ENCODE measurements at regions not wholly inside any gene's neighbourhood (a gene's known extent, or its start where the extent isn't known, plus 50 kb on each side); places are given as distances from the start of the nearest gene placed in this dataset.

DNA sequence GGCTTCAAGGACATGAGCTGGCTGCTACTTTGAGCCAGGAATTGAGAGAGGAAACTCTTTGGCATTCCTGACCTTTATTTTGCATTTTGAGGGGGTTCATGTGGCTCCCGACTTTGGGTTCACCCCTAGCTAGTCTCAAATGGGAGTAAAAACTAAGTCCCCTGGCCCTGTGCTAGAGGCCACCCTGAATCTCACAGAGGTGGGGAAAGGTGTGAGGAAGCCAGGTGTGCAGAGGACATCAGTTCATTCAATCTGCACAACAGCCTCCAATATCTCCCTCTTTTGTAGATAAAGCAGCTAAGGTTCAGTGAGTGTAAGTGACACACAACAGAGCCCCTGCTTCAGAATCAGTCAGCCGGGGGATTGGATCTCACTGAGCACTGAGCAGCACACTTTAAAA lies 325.7 kb downstream of the DCDC2C start:
- ChIA-PET RAD21 (ENCODE audit: unreplicated experiment) (no interaction called here), CTCF (no interaction called here), SMC1A (ENCODE audit: uncharacterized antibody, unreplicated experiment) (no interaction called here), POLR2A (no interaction called here)
- intact Hi-C loops (cut with micrococcal nuclease; ENCODE audit: unreplicated experiment), result no loop called here
- H3K27me3 ChIP-seq (replicated peaks in 1 of 2; ENCODE audit: control insufficient read depth in 2 of 2, insufficient read depth in 2 of 2, low read length in 1 of 2), result no peaks in the 10 kb centered on the region
- TF ChIP-seq NBN (IDR thresholded peaks at IDR 0.05), result no peak
- TF ChIP-seq STAT1 (conservative IDR thresholded peaks at IDR 0.05), result no peak
- no peak for TF ChIP-seq STAT3 (IDR thresholded peaks at IDR 0.05; ENCODE audit: low read depth, low read length)
- TF ChIP-seq, protein P1, sequence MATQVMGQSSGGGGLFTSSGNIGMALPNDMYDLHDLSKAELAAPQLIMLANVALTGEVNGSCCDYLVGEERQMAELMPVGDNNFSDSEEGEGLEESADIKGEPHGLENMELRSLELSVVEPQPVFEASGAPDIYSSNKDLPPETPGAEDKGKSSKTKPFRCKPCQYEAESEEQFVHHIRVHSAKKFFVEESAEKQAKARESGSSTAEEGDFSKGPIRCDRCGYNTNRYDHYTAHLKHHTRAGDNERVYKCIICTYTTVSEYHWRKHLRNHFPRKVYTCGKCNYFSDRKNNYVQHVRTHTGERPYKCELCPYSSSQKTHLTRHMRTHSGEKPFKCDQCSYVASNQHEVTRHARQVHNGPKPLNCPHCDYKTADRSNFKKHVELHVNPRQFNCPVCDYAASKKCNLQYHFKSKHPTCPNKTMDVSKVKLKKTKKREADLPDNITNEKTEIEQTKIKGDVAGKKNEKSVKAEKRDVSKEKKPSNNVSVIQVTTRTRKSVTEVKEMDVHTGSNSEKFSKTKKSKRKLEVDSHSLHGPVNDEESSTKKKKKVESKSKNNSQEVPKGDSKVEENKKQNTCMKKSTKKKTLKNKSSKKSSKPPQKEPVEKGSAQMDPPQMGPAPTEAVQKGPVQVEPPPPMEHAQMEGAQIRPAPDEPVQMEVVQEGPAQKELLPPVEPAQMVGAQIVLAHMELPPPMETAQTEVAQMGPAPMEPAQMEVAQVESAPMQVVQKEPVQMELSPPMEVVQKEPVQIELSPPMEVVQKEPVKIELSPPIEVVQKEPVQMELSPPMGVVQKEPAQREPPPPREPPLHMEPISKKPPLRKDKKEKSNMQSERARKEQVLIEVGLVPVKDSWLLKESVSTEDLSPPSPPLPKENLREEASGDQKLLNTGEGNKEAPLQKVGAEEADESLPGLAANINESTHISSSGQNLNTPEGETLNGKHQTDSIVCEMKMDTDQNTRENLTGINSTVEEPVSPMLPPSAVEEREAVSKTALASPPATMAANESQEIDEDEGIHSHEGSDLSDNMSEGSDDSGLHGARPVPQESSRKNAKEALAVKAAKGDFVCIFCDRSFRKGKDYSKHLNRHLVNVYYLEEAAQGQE (IDR thresholded peaks at IDR 0.05; ENCODE audit: low read depth, low read length), result no peak
- TF ChIP-seq ZNF274 (IDR thresholded peaks at IDR 0.05; ENCODE audit: insufficient read depth, insufficient read length), result no peak
- no peak for TF ChIP-seq MYB (IDR thresholded peaks at IDR 0.05; ENCODE audit: borderline replicate concordance, low read depth, low read length)
- no peak for TF ChIP-seq ETV6 (conservative IDR thresholded peaks at IDR 0.05 in 1 of 2, IDR thresholded peaks at IDR 0.05 in 1 of 2; ENCODE audit: borderline replicate concordance in 1 of 2, low read depth in 1 of 2)
- no peak for TF ChIP-seq ESRRA (IDR thresholded peaks at IDR 0.05; ENCODE audit: low read length)
- TF ChIP-seq ZNF622 (IDR thresholded peaks at IDR 0.05), result no peak
- no peak for TF ChIP-seq HDAC2 (IDR thresholded peaks at IDR 0.05)
- H3K4me1 ChIP-seq (ENCODE audit: control insufficient read depth, insufficient read depth, low read length), result no peaks in the 10 kb centered on the region
- H3K79me2 ChIP-seq (ENCODE audit: control insufficient read depth, insufficient read depth, low read length), result no peaks in the 10 kb centered on the region
- FAIRE-seq, result no peak
- H3K4me2 ChIP-seq (ENCODE audit: control insufficient read depth, insufficient read depth), result no peak overlapping the region
- H2AFZ ChIP-seq (ENCODE audit: control insufficient read depth, low read depth, low read length), result no peak overlapping the region
- ATAC-seq, result no peak
- H3K36me3 ChIP-seq (ENCODE audit: control insufficient read depth in 2 of 2, insufficient read depth in 2 of 2, low read length in 1 of 2), result no peaks in the 10 kb centered on the region
- DNase-seq (ENCODE audit: low read depth, low spot score), result no peak
- no peak overlapping the region for H3K4me3 ChIP-seq
- no peak overlapping the region for H3K27ac ChIP-seq (ENCODE audit: control insufficient read depth, insufficient read depth)
- in situ Hi-C loops (cut with MboI), result no loop called here
- 40% methylated on average over 2 of the region's 2 CpGs for WGBS (ENCODE audit: insufficient coverage, insufficient replicate concordance, low lambda C conversion rate, missing lambda C conversion rate)
- no peaks in the 10 kb centered on the region for H4K20me1 ChIP-seq (ENCODE audit: control insufficient read depth, insufficient read depth)
- H3K9ac ChIP-seq (ENCODE audit: control insufficient read depth, insufficient read depth, low read length), result no peak overlapping the region
- no peaks in the 10 kb centered on the region for H3K9me3 ChIP-seq (replicated peaks; ENCODE audit: control insufficient read depth, insufficient read depth, low read length)
- BruUV-seq (replicated peaks), result no TSS peak

Data from GM12878 (cell line).